DND-41 (cell line): ENCODE measurements at regions not wholly inside any gene's neighbourhood (a gene's known extent, or its start where the extent isn't known, plus 50 kb on each side); places are given as distances from the start of the nearest gene placed in this dataset.

Experiments used
- ATAC-seq: fragments of 200-7000 bp; cut with Tn5 transposase; 3 replicates; pipeline ENCODE4 v1.9.1; 2021; ENCODE audit warnings: low read depth; ENCODE audit not compliant: insufficient read depth
- DNase-seq: peaks from one replicate; pipeline ENCODE4 v3.0.0-alpha.2; 2020
- H2AFZ ChIP-seq: 2 replicates; pipeline ENCODE4 v1.6.0; 2012; ENCODE audit warnings: low read depth, low read length
- H3K27ac ChIP-seq: 2 replicates; pipeline ENCODE4 v1.5.1; 2012; ENCODE audit warnings: low read length, inconsistent platforms
- H3K27me3 ChIP-seq: fragments of 200-600 bp; sonication (generic); 2 replicates; pipeline ENCODE4 v1.6.0; 2012; ENCODE audit warnings: low read length, mild to moderate bottlenecking, inconsistent platforms; ENCODE audit not compliant: insufficient read depth, poor library complexity
- H3K36me3 ChIP-seq: 2 replicates; pipeline ENCODE4 v1.5.1; 2012; ENCODE audit warnings: low read length, inconsistent platforms; ENCODE audit not compliant: insufficient read depth
- H3K4me1 ChIP-seq: 2 replicates; pipeline ENCODE4 v1.5.1; 2012; ENCODE audit warnings: mild to moderate bottlenecking, low read length; ENCODE audit not compliant: insufficient read depth
- H3K4me2 ChIP-seq: 2 replicates; pipeline ENCODE4 v1.6.0; 2012; ENCODE audit warnings: mild to moderate bottlenecking, moderate library complexity, low read length, inconsistent platforms; ENCODE audit not compliant: insufficient read depth
- H3K4me3 ChIP-seq, 2 experiments: fragments of 200-600 bp in 1 of 2; shearing (Covaris generic) in 1 of 2; 2 replicates each; pipeline ENCODE4 v1.5.1; 2012 to 2016; ENCODE audit warnings: inconsistent platforms in 2 of 2, low read length in 2 of 2, mild to moderate bottlenecking in 2 of 2, low read depth in 1 of 2, moderate library complexity in 1 of 2
- H3K79me2 ChIP-seq: 2 replicates; pipeline ENCODE4 v1.6.0; 2012; ENCODE audit warnings: low read length, inconsistent platforms; ENCODE audit not compliant: insufficient read depth
- H3K9ac ChIP-seq: 2 replicates; pipeline ENCODE4 v1.6.0; 2012; ENCODE audit warnings: low read depth, mild to moderate bottlenecking, inconsistent platforms, low read length, moderate library complexity
- H3K9me3 ChIP-seq: 2 replicates; pipeline ENCODE4 v1.5.1; 2012; ENCODE audit warnings: low read length, moderate library complexity, mild to moderate bottlenecking, inconsistent platforms; ENCODE audit not compliant: insufficient read depth, severe bottlenecking
- H4K20me1 ChIP-seq: 2 replicates; pipeline ENCODE4 v1.6.0; 2012; ENCODE audit warnings: low read length; ENCODE audit not compliant: insufficient read depth
- EZH2 ChIP-seq: IDR thresholded peaks from 3 replicates; pipeline ENCODE4 v1.6.1; 2012; ENCODE audit warnings: borderline replicate concordance, low read depth, mild to moderate bottlenecking, moderate library complexity, low read length, inconsistent platforms; ENCODE audit not compliant: severe bottlenecking
- TF ChIP-seq, protein P1 (sequence below): IDR thresholded peaks from 2 replicates; pipeline ENCODE4 v1.5.1; 2012; ENCODE audit warnings: borderline replicate concordance, low read length, moderate library complexity, mild to moderate bottlenecking; ENCODE audit not compliant: poor library complexity, severe bottlenecking; ENCODE audit errors: extremely low read depth

DNA sequence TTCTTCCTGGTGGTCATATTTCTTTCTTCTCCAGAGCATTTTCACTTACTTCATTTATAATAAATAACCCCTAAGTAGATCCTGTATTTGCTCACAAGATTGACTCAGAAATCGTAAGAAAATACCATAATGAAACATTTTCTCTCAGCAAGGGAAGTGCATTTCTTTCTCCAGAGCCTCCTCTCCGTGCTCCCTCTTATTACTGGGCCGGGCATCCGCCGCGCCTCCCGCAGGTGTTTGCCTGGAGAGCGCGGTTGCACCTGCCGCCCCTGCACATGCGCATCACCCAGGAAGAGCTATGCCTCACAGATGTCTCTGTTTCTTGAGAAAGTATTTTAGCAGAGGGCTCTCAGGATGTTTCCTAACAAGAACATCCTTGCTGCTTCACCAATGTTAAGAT is 509.2 kb downstream of the TCERG1L start:
- H3K27me3 ChIP-seq, result no peaks in the 10 kb centered on the region

DNA sequence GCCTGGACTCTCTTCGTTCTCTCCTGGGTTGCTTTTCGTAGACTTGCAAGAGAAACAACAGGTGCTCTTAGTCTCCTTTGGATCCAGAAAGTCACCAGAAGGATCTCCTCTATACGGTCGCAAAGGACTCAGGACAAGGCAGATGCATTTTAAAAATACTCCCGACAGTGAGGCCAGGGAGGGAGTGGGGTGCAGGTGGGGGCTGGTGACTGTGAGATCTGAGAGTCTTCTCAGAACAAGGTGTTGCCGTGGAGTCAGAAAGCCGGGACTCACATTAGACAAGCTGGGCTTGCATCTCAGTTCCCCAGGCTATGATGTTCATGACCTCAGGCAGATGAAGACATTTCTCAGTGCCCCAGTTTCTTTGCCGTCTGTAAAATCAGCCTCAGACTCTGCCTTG is 507.2 kb downstream of the TCERG1L start:
- H3K27me3 ChIP-seq, result no peaks in the 10 kb centered on the region
- TF ChIP-seq, protein P1, sequence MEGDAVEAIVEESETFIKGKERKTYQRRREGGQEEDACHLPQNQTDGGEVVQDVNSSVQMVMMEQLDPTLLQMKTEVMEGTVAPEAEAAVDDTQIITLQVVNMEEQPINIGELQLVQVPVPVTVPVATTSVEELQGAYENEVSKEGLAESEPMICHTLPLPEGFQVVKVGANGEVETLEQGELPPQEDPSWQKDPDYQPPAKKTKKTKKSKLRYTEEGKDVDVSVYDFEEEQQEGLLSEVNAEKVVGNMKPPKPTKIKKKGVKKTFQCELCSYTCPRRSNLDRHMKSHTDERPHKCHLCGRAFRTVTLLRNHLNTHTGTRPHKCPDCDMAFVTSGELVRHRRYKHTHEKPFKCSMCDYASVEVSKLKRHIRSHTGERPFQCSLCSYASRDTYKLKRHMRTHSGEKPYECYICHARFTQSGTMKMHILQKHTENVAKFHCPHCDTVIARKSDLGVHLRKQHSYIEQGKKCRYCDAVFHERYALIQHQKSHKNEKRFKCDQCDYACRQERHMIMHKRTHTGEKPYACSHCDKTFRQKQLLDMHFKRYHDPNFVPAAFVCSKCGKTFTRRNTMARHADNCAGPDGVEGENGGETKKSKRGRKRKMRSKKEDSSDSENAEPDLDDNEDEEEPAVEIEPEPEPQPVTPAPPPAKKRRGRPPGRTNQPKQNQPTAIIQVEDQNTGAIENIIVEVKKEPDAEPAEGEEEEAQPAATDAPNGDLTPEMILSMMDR, result no peak
- no peak for TF ChIP-seq EZH2
- H3K9ac ChIP-seq, result no peak overlapping the region
- H3K4me3 ChIP-seq, result no peak overlapping the region
- no peak for ATAC-seq
- no peak for DNase-seq
- no peak overlapping the region for H2AFZ ChIP-seq
- H3K79me2 ChIP-seq, result no peaks in the 10 kb centered on the region
- no peaks in the 10 kb centered on the region for H3K4me1 ChIP-seq
- no peaks in the 10 kb centered on the region for H4K20me1 ChIP-seq
- no peak overlapping the region for H3K4me2 ChIP-seq
- H3K9me3 ChIP-seq, result no peaks in the 10 kb centered on the region
- H3K36me3 ChIP-seq, result no peaks in the 10 kb centered on the region
- H3K27ac ChIP-seq, result no peak overlapping the region

More for the DNA sequence above, 509.2 kb downstream of the TCERG1L start:
- Histone ChIP-seq H2AFZ (no peak overlapping the region), H3K36me3 (no peaks in the 10 kb centered on the region), H3K9ac (no peak overlapping the region), H4K20me1 (no peaks in the 10 kb centered on the region), H3K4me2 (no peak overlapping the region), H3K27ac (no peak overlapping the region), H3K79me2 (no peaks in the 10 kb centered on the region), H3K9me3 (no peaks in the 10 kb centered on the region), H3K4me3 (no peak overlapping the region), H3K4me1 (no peaks in the 10 kb centered on the region)
- DNase-seq, result no peak
- ATAC-seq, result no peak
- TF ChIP-seq, protein P1, result no peak
- TF ChIP-seq EZH2, result no peak

DNA sequence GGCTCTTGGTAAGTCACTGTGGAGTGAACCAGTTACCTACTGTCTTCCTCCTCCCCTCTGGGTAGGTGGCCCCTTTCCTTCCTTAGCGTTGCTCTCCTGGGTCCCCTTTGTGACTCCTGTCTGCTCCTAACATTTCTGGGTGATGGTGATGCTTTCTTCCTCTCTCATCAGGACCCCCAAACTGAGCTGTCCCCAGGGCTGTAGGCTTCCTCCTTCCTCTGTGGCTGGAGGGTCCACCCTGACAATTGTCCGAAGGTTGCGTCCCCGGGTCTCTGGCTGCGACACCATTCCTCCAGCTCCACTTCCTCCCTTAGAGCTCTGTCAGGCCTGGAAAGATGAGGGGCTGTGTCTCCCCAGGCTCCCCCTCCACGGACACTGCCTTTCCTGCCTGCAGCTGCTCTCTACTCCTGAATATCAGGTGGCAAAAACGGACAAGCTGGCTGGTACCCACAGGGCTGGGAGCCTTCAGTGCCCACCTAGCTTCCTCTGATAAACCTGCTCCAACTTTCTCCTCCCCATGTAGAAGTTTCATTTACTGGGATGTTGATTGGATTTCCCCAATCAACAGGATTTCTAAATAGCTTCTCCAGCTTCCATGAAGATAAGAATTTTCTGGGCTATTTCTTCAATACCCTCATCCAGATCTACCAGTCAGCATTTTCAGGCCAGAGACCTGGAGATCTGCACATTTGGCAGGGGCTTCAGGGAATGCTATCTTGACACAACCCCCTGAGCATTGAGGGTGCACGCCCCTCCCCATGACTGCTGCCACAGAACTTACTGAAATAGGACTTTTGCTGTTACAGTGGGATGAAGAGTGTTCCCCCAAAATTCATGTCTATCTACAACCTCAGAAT is 506.5 kb downstream of the TCERG1L start:
- H3K9me3 ChIP-seq, result no peaks in the 10 kb centered on the region
- no peaks in the 10 kb centered on the region for H3K27me3 ChIP-seq
- H3K9ac ChIP-seq, result no peak overlapping the region
- H2AFZ ChIP-seq, result no peak overlapping the region
- no peak overlapping the region for H3K27ac ChIP-seq
- DNase-seq, result no peak
- no peak overlapping the region for H3K4me2 ChIP-seq
- no peak overlapping the region for H3K4me3 ChIP-seq
- no peak for ATAC-seq
- TF ChIP-seq, protein P1, result no peak
- no peak for TF ChIP-seq EZH2
- H3K4me1 ChIP-seq, result no peaks in the 10 kb centered on the region
- H4K20me1 ChIP-seq, result no peaks in the 10 kb centered on the region
- no peaks in the 10 kb centered on the region for H3K79me2 ChIP-seq
- H3K36me3 ChIP-seq, result no peaks in the 10 kb centered on the region
